GM18511 (cell line): ENCODE measurements at regions not wholly inside any gene's neighbourhood (a gene's known extent, or its start where the extent isn't known, plus 50 kb on each side); places are given as distances from the start of the nearest gene placed in this dataset.

Experiments used
- ATAC-seq: cut with Tn5 transposase; IDR thresholded peaks from one replicate; pipeline ENCODE4 v1.9.1; 2021; ENCODE audit warnings: mild to moderate bottlenecking, moderate library complexity; ENCODE audit not compliant: unreplicated experiment

- no peak for ATAC-seq
Measured at GRCh38 chr2:158732573-158733429, 62.3 kb upstream of the DAPL1 start.

DNA sequence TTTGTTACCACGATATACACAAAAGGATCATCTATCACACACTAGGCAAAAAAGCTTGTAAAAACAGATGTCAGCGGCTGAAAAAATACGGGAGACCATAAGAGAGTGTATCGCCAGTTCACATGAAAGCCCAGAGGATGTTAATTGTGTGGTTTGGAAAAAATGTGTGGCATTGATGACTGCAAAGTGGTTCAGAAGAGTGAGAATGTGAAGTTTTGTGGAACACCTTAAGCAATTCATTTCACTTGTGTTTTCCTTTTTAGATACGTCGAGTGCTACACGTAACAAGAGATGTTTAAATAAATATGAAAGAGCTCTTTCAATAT, 61.7 kb upstream of the DAPL1 start:
- no peak for ATAC-seq

DNA sequence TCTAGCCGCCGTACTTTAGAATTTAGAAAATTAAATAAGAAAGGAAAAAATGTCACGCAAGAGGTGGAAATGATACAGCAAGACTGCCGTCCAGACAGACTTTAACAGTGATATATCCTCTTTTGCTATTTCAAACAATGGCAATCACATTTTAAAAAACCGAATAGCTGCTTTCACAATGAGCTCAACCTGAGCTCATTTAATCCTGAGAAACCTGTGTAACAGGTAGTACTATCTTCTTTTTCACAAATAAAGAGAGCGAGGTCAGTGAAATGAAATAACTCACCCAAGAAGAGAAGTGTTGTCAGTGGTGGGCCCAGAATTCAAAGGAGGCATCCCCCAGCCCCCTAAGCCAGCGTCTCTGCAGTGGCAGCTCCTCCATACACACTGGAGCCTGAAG, 60.7 kb upstream of the DAPL1 start:
- ATAC-seq: no peak

- no peak for ATAC-seq
Measured at GRCh38 chr2:158735822-158736580, 59.1 kb upstream of the DAPL1 start.

DNA sequence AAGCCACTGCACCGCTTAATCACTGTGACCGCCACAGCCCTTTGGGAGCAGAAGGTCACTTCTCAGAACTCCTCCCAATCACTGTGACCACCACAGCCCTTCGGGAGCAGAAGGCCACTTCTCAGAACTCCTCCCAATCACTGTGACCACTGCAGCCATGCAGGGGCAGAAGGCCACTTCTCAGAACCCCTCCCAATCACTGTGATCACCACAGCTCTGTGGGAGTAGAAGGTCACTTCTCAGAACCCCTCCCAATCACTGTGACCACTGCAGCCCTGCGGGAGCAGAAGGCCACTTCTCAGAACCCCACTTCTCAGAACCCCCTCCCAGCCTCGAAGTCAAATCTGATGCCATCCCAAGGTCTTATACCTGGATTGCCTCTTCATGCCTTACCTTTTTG, 56.8 kb upstream of the DAPL1 start:
- ATAC-seq: no peak

GRCh38 chr2:158740127-158740526, 55.0 kb upstream of the DAPL1 start:
- no peak for ATAC-seq

- no peak for ATAC-seq
Measured at GRCh38 chr2:158740621-158741020, 54.5 kb upstream of the DAPL1 start.

DNA sequence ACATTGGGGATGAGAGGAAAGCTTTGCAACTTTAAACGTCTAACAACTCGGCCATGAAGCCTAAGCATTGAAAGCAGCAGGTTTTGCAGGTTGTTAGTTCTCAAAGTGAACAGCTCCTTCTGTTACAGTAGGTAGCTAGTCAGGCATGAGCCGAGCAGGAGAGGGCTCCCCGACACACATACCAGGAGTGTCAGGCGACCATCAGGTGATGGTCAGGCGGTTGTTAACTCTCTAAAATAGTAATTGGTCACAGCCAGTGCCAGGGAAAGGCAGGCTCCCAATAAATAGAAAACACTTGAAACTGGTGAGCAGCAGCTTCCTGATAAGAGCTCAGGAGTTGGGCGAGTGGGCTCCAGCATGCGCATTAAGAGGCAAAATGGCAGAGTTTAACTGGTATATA, 53.5 kb upstream of the DAPL1 start:
- no peak for ATAC-seq

DNA sequence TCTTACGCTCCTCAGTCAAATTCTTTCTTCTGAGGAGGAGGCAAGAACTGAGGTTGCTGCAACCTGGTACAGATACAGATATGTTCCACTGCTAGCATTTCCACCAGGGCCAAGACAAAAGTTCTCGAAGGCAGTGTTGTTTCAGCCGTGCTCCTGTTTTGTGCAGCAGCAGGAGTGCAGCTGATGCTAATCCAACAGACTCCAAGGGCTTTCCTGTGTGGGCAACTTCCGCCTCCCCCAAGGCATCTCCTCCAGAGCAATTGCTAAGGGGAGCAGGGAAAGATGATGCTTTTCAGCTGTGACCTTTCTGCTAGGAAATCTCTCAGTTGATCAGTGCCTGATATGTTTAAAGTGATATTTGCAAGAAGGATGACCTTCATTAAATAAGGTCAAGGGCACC, 52.6 kb upstream of the DAPL1 start:
- ATAC-seq: no peak

DNA sequence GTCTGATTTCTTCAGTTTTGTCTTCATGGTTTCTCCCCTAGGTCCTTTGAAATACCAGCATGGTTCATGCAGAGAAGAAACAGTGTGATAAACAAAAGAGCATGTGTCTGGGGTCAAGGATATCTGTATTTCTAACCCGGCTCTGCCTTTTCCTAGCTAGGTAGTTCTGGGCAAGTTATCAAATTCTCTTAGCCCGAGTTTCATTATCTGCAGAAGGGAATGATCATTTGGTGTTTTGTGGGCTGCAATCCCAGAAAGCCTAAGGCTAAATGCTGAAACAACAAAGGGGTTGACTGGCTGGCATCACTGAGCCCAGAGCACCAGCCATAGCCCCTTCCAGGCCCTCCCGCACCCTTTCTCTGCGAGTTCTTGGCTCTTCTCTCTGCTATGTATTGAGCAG, 51.7 kb upstream of the DAPL1 start:
- no peak for ATAC-seq

- ATAC-seq: no peak
Measured at GRCh38 chr2:158743879-158744278, 51.2 kb upstream of the DAPL1 start.

GRCh38 chr2:158745067-158745865, 49.9 kb upstream of the DAPL1 start:
- ATAC-seq: peak; percentile 71
